ENCODE measurements at regions not wholly inside any gene's neighbourhood (a gene's known extent, or its start where the extent isn't known, plus 50 kb on each side); places are given as distances from the start of the nearest gene placed in this dataset.
"Not testable (repeated sequence)": the region's sequence is repeated elsewhere in the genome, so short reads cannot be mapped to it uniquely, and the experiment has no call there.

- not testable (repeated sequence) for TF ChIP-seq CTCF (IDR thresholded peaks at IDR 0.05); EZH2 (IDR thresholded peaks at IDR 0.05; ENCODE audit: borderline replicate concordance, insufficient read depth, low read depth, low read length, poor library complexity, severe bottlenecking)
Observed at GRCh38 chr6:100223952-100224351, 229.9 kb upstream of the MCHR2 start.
